ENCODE measurements at regions not wholly inside any gene's neighbourhood (a gene's known extent, or its start where the extent isn't known, plus 50 kb on each side); places are given as distances from the start of the nearest gene placed in this dataset.

- no peak overlapping the region for H3K4me3 Mint-ChIP-seq (ENCODE audit: unreplicated experiment)
- Histone ChIP-seq H3K4me1 (ENCODE audit: insufficient read depth, low read length) (no peaks in the 10 kb centered on the region), H3K27ac (ENCODE audit: low read depth, low read length) (no peak overlapping the region), H2AFZ (ENCODE audit: low read depth, low read length) (no peak overlapping the region), H3K4me3 (ENCODE audit: insufficient read depth, low read depth, low read length) (no peak overlapping the region), H4K20me1 (ENCODE audit: insufficient read depth, low read length) (no peaks in the 10 kb centered on the region), H3K79me2 (ENCODE audit: insufficient read depth, low read length) (no peaks in the 10 kb centered on the region), H3K9ac (ENCODE audit: low read length) (no peak overlapping the region), H3K36me3 (ENCODE audit: insufficient read depth, low read length) (no peaks in the 10 kb centered on the region), H3K27me3 (ENCODE audit: insufficient read depth, low read length) (no peaks in the 10 kb centered on the region), H3K9me3 (ENCODE audit: insufficient read depth, low read depth, low read length) (no peaks in the 10 kb centered on the region), H3K4me2 (ENCODE audit: low read length) (no peak overlapping the region)
- FAIRE-seq (no peak), DNase-seq (ENCODE audit: low read depth) (no peak)
- peaks cover 6% of the 10 kb centered on the region for H3K9me3 Mint-ChIP-seq (ENCODE audit: unreplicated experiment)
- TF ChIP-seq EZH2 (IDR thresholded peaks at IDR 0.05; ENCODE audit: insufficient read depth, low read length), result no peak
- TF ChIP-seq, protein P1, sequence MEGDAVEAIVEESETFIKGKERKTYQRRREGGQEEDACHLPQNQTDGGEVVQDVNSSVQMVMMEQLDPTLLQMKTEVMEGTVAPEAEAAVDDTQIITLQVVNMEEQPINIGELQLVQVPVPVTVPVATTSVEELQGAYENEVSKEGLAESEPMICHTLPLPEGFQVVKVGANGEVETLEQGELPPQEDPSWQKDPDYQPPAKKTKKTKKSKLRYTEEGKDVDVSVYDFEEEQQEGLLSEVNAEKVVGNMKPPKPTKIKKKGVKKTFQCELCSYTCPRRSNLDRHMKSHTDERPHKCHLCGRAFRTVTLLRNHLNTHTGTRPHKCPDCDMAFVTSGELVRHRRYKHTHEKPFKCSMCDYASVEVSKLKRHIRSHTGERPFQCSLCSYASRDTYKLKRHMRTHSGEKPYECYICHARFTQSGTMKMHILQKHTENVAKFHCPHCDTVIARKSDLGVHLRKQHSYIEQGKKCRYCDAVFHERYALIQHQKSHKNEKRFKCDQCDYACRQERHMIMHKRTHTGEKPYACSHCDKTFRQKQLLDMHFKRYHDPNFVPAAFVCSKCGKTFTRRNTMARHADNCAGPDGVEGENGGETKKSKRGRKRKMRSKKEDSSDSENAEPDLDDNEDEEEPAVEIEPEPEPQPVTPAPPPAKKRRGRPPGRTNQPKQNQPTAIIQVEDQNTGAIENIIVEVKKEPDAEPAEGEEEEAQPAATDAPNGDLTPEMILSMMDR (IDR thresholded peaks at IDR 0.05; ENCODE audit: insufficient read depth, low read depth, low read length), result no peak
- no peak overlapping the region for H3K27ac Mint-ChIP-seq (ENCODE audit: unreplicated experiment)
- no peaks in the 10 kb centered on the region for H3K27me3 Mint-ChIP-seq (ENCODE audit: low read depth, unreplicated experiment)
- peaks cover 6% of the 10 kb centered on the region for H3K4me1 Mint-ChIP-seq (ENCODE audit: low read depth, unreplicated experiment)
- H3K36me3 Mint-ChIP-seq (ENCODE audit: low read depth, unreplicated experiment), result peaks cover 2% of the 10 kb centered on the region
These were observed 631.8 kb downstream of the PTPRU start for GRCh38 chr1:29868096-29868495.

GRCh38 chr1:29865051-29865450, 628.7 kb downstream of the PTPRU start:
- Histone ChIP-seq H3K4me3 (ENCODE audit: insufficient read depth, low read depth, low read length) (no peak overlapping the region), H3K9ac (ENCODE audit: low read length) (no peak overlapping the region), H3K27ac (ENCODE audit: low read depth, low read length) (no peak overlapping the region), H3K79me2 (ENCODE audit: insufficient read depth, low read length) (no peaks in the 10 kb centered on the region), H3K4me2 (ENCODE audit: low read length) (no peak overlapping the region), H3K4me1 (ENCODE audit: insufficient read depth, low read length) (no peaks in the 10 kb centered on the region), H2AFZ (ENCODE audit: low read depth, low read length) (no peak overlapping the region), H3K9me3 (ENCODE audit: insufficient read depth, low read depth, low read length) (peaks cover 10% of the 10 kb centered on the region), H4K20me1 (ENCODE audit: insufficient read depth, low read length) (no peaks in the 10 kb centered on the region), H3K27me3 (ENCODE audit: insufficient read depth, low read length) (no peaks in the 10 kb centered on the region), H3K36me3 (ENCODE audit: insufficient read depth, low read length) (no peaks in the 10 kb centered on the region)
- TF ChIP-seq, protein P1 (IDR thresholded peaks at IDR 0.05; ENCODE audit: insufficient read depth, low read depth, low read length), result no peak
- TF ChIP-seq EZH2 (IDR thresholded peaks at IDR 0.05; ENCODE audit: insufficient read depth, low read length), result no peak
- Mint-ChIP-seq H3K4me1 (ENCODE audit: low read depth, unreplicated experiment) (peaks cover 6% of the 10 kb centered on the region), H3K9me3 (ENCODE audit: unreplicated experiment) (peaks cover 14% of the 10 kb centered on the region), H3K27me3 (ENCODE audit: low read depth, unreplicated experiment) (no peaks in the 10 kb centered on the region), H3K27ac (ENCODE audit: unreplicated experiment) (peak overlapping the region; percentile 54), H3K36me3 (ENCODE audit: low read depth, unreplicated experiment) (peaks cover 2% of the 10 kb centered on the region), H3K4me3 (ENCODE audit: unreplicated experiment) (no peak overlapping the region)
- FAIRE-seq (no peak), DNase-seq (ENCODE audit: low read depth) (no peak)

- Histone ChIP-seq H3K79me2 (ENCODE audit: insufficient read depth, low read length) (no peaks in the 10 kb centered on the region), H3K4me1 (ENCODE audit: insufficient read depth, low read length) (no peaks in the 10 kb centered on the region), H3K4me3 (ENCODE audit: insufficient read depth, low read depth, low read length) (no peak overlapping the region), H3K9ac (ENCODE audit: low read length) (no peak overlapping the region), H4K20me1 (ENCODE audit: insufficient read depth, low read length) (no peaks in the 10 kb centered on the region), H3K9me3 (ENCODE audit: insufficient read depth, low read depth, low read length) (peaks cover 10% of the 10 kb centered on the region), H3K36me3 (ENCODE audit: insufficient read depth, low read length) (no peaks in the 10 kb centered on the region), H3K27ac (ENCODE audit: low read depth, low read length) (no peak overlapping the region), H3K4me2 (ENCODE audit: low read length) (no peak overlapping the region), H3K27me3 (ENCODE audit: insufficient read depth, low read length) (no peaks in the 10 kb centered on the region), H2AFZ (ENCODE audit: low read depth, low read length) (no peak overlapping the region)
- TF ChIP-seq EZH2 (IDR thresholded peaks at IDR 0.05; ENCODE audit: insufficient read depth, low read length), result no peak
- TF ChIP-seq, protein P1 (IDR thresholded peaks at IDR 0.05; ENCODE audit: insufficient read depth, low read depth, low read length), result no peak
- Mint-ChIP-seq H3K36me3 (ENCODE audit: low read depth, unreplicated experiment) (peaks cover 2% of the 10 kb centered on the region), H3K27ac (ENCODE audit: unreplicated experiment) (peak overlapping the region; percentile 54), H3K9me3 (ENCODE audit: unreplicated experiment) (peaks cover 12% of the 10 kb centered on the region), H3K27me3 (ENCODE audit: low read depth, unreplicated experiment) (no peaks in the 10 kb centered on the region), H3K4me1 (ENCODE audit: low read depth, unreplicated experiment) (peaks cover 6% of the 10 kb centered on the region), H3K4me3 (ENCODE audit: unreplicated experiment) (no peak overlapping the region)
- DNase-seq (ENCODE audit: low read depth) (no peak), FAIRE-seq (no peak)
These were observed 628.2 kb downstream of the PTPRU start for GRCh38 chr1:29864431-29865022.
